Kidney tubule cell (primary cell): ENCODE measurements at regions not wholly inside any gene's neighbourhood (a gene's known extent, or its start where the extent isn't known, plus 50 kb on each side); places are given as distances from the start of the nearest gene placed in this dataset.

ENCODE experiments used
- DNase-seq: peaks from one replicate; pipeline ENCODE4 v3.0.0-alpha.2; 2018; ENCODE audit warnings: low spot score

DNA sequence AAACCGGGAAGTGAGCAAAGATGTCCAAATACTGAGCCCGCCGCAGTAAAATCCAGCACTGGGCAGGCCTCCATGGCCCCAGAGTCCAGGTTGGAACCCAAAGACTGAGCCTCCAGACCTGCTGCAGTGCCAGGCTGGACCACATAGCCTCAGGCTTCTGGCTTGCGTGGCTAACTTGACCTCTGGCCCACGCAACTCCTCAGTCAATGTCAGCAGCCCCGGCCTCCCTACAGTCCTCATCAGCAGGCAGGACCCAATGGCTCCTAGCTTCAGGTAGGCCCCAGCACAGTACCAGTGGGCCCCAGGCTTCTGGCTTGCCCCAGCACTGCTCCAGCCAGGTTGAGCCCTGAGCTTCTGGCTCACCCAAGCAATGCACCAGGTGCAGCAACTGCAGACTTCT, 245.1 kb upstream of the AFDN start:
- no peak for DNase-seq

GRCh38 chr6:167583412-167583811, 243.3 kb upstream of the AFDN start:
- no peak for DNase-seq

DNA sequence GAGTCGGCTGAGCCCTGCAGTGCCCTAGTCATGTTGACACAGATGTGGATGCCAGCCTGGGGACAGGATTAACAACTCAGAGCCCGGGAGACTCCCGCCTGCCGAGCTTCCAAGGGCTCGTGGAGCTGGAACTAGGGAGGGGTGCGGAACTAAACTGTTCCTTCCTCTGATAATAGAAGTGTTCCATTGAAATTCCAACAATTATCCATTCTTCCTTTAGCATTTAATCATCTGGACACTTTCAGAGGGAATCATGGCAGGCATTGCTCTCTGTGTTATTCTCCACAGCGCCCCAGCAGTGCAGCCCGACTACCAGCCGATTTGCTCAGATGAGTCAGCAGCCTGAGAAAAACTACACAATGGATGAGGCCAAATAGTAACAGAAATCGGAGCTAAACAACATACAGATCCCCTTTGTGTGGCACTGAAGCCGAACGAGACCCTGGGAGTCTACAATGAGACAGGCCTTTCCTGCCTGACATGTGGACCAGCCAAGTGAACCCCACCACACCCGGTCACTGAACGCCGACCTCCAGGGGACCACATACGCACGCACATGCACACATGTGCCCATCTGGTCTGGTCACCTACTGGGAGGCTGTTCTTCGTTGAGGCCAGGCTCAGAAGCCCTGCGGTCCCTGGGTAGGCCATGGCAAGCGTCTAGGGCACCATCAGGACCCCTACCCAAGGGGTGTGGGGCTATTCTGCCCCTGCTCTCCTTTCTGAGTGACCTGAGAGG, 238.4 kb upstream of the AFDN start:
- no peak for DNase-seq

- DNase-seq: no peak
Observed at GRCh38 chr6:167588920-167589614, 237.6 kb upstream of the AFDN start.

DNA sequence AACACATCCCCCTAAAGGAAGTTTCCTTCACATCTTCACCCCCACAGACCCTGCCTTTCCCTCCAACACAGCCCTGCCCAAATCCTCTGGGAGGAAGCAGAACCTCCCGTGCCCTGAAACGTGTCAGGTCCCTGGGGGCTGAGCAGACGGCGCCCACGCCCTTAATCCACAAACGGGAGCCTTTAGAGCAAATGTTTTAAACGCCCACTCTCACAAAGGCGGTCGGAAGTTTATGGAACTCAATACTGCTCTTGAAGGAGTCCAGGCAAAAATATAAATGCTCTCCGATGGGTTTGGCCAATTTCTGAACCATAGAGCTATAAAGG, 237.1 kb upstream of the AFDN start:
- no peak for DNase-seq

DNA sequence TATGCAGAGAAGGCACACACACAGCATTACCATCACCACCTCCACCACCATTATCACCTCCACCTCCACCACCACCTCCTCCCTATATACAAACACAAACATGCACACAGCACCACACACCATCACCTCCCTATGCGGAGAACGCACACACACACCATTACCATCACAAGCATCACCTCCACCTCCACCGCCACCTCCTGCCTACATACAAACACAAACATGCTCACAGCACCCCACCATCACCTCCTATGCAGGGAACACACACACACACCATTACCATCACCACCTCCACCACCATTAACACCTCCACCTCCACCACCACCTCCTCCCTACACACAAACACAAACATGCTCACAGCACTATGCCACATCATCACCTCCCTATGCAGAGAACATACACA, 236.5 kb upstream of the AFDN start:
- no peak for DNase-seq
